AG04450 (cell line): ENCODE measurements at regions not wholly inside any gene's neighbourhood (a gene's known extent, or its start where the extent isn't known, plus 50 kb on each side); places are given as distances from the start of the nearest gene placed in this dataset.

Experiments
- CTCF ChIA-PET: fragments of 300-600, 350-600 bp; formaldehyde crosslinking; extraction: SDS; loops from one replicate; lab custom pipeline; 2022; ENCODE audit warnings: antibody characterized with exemption, inconsistent platforms; lab: Charles Lee
- POLR2A ChIA-PET: fragments of 350-600 bp; formaldehyde crosslinking; extraction: SDS; loops from one replicate; lab custom pipeline; 2021; ENCODE audit warnings: antibody characterized with exemption, inconsistent platforms; lab: Yijun Ruan, JAX
- DNase-seq: peaks from one replicate; pipeline ENCODE4 v3.0.0-alpha.2; 2011; ENCODE audit warnings: low read depth, low spot score
- H3K27ac ChIP-seq: one replicate; pipeline ENCODE4 v1.5.1; 2012; ENCODE audit warnings: low read depth, low read length, control low read depth
- H3K27me3 ChIP-seq: one replicate; pipeline ENCODE4 v1.6.0; 2012; ENCODE audit warnings: low read length; ENCODE audit not compliant: control insufficient read depth, insufficient read depth
- H3K4me3 ChIP-seq: 2 replicates; pipeline ENCODE4 v1.5.1; 2011; ENCODE audit warnings: mild to moderate bottlenecking, low read depth, low read length, control low read depth
- H3K9me3 ChIP-seq: 2 replicates; pipeline ENCODE4 v1.5.1; 2012; ENCODE audit warnings: low read length; ENCODE audit not compliant: control insufficient read depth, insufficient read depth
- CTCF ChIP-seq: IDR thresholded peaks from 2 replicates; pipeline ENCODE4 v1.5.1; 2011; ENCODE audit warnings: low read depth, low read length, control low read depth, inconsistent platforms

- Histone ChIP-seq H3K27ac (no peak overlapping the region), H3K27me3 (no peaks in the 10 kb centered on the region), H3K9me3 (peaks cover 5% of the 10 kb centered on the region; the same call in 1 of the 2 replicates), H3K4me3 (no peak overlapping the region)
- ChIA-PET POLR2A (no interaction called here), CTCF (no interaction called here)
- TF ChIP-seq CTCF = no peak
- no peak for DNase-seq
These were observed 277.0 kb upstream of the COBL start for GRCh38 chr7:51593628-51594027.

GRCh38 chr7:51592842-51593599 is 276.4 kb upstream of the COBL start:
- Histone ChIP-seq H3K4me3 (no peak overlapping the region), H3K9me3 (peaks cover 5% of the 10 kb centered on the region; the same call in 1 of the 2 replicates), H3K27ac (no peak overlapping the region), H3K27me3 (no peaks in the 10 kb centered on the region)
- POLR2A ChIA-PET = no interaction called here
- CTCF ChIA-PET = no interaction called here
- DNase-seq = no peak
- no peak for TF ChIP-seq CTCF

- H3K4me3 ChIP-seq = no peak overlapping the region
- ChIA-PET CTCF (no interaction called here), POLR2A (no interaction called here)
- H3K27me3 ChIP-seq = no peaks in the 10 kb centered on the region
- no peak overlapping the region for H3K27ac ChIP-seq
- no peak for TF ChIP-seq CTCF
- peaks cover 5% of the 10 kb centered on the region; the same call in 1 of the 2 replicates for H3K9me3 ChIP-seq
- DNase-seq = no peak
These were observed 274.6 kb upstream of the COBL start for GRCh38 chr7:51591223-51591622.

- Histone ChIP-seq H3K4me3 (no peak overlapping the region), H3K9me3 (peaks cover 5% of the 10 kb centered on the region; the same call in 1 of the 2 replicates), H3K27ac (no peak overlapping the region), H3K27me3 (no peaks in the 10 kb centered on the region)
- POLR2A ChIA-PET = no interaction called here
- CTCF ChIA-PET = no interaction called here
- TF ChIP-seq CTCF = no peak
- no peak for DNase-seq
These were observed 274.1 kb upstream of the COBL start for GRCh38 chr7:51590746-51591145.

GRCh38 chr7:51589111-51589510 is 272.5 kb upstream of the COBL start:
- Histone ChIP-seq H3K4me3 (no peak overlapping the region), H3K9me3 (peaks cover 15% of the 10 kb centered on the region), H3K27me3 (no peaks in the 10 kb centered on the region), H3K27ac (no peak overlapping the region)
- no peak for TF ChIP-seq CTCF
- ChIA-PET POLR2A (no interaction called here), CTCF (no interaction called here)
- DNase-seq = no peak
